ENCODE measurements at regions not wholly inside any gene's neighbourhood (a gene's known extent, or its start where the extent isn't known, plus 50 kb on each side); places are given as distances from the start of the nearest gene placed in this dataset.

GRCh38 chr1:73066866-73067265, 784.5 kb upstream of the NEGR1 start:
- TF ChIP-seq CTCF (IDR thresholded peaks at IDR 0.05) (no peak), POLR2A (IDR thresholded peaks at IDR 0.05) (no peak)

Data from body of pancreas (tissue), 4 donors.